Liver (tissue), 3 donors: ENCODE measurements at regions not wholly inside any gene's neighbourhood (a gene's known extent, or its start where the extent isn't known, plus 50 kb on each side); places are given as distances from the start of the nearest gene placed in this dataset.

Experiments used
- ATF3 ChIP-seq: IDR thresholded peaks from 2 replicates; pipeline ENCODE4 v1.6.1; 2016; ENCODE audit warnings: antibody characterized with exemption
- CTCF ChIP-seq: fragments of 150-350 bp; IDR thresholded peaks from 2 replicates; pipeline ENCODE4 v1.5.1; 2017; ENCODE audit warnings: improper control_type of control experiment, low read depth, low read length; ENCODE audit not compliant: missing input control
- EGR1 ChIP-seq, 2 donors: IDR thresholded peaks; 2 replicates each; pipeline ENCODE4 v1.6.1; 2016 to 2018; ENCODE audit warnings: antibody characterized with exemption in 2 of 2, low read depth in 2 of 2
- FOXA1 ChIP-seq: IDR thresholded peaks from 2 replicates; pipeline ENCODE4 v1.6.1; 2016; ENCODE audit warnings: antibody characterized with exemption
- HNF4G ChIP-seq: IDR thresholded peaks from 2 replicates; pipeline ENCODE4 v1.6.1; 2016; ENCODE audit warnings: antibody characterized with exemption
- MAX ChIP-seq: IDR thresholded peaks from 2 replicates; pipeline ENCODE4 v1.6.1; 2016; ENCODE audit warnings: antibody characterized with exemption
- RAD21 ChIP-seq, 2 donors: IDR thresholded peaks; 2 replicates each; pipeline ENCODE4 v1.6.1; 2016; ENCODE audit warnings: antibody characterized with exemption in 2 of 2, mild to moderate bottlenecking in 2 of 2
- REST ChIP-seq: IDR thresholded peaks from 2 replicates; pipeline ENCODE4 v1.6.1; 2016; ENCODE audit warnings: antibody characterized with exemption, mild to moderate bottlenecking
- RXRA ChIP-seq, 2 donors: IDR thresholded peaks; 2 replicates each; pipeline ENCODE4 v1.6.1; 2017 to 2018; ENCODE audit warnings: antibody characterized with exemption in 2 of 2, mild to moderate bottlenecking in 1 of 2
- SP1 ChIP-seq: IDR thresholded peaks from 2 replicates; pipeline ENCODE4 v1.6.1; 2018; ENCODE audit warnings: antibody characterized with exemption, mild to moderate bottlenecking
- TAF1 ChIP-seq: conservative IDR thresholded peaks from 2 replicates; pipeline ENCODE4 v1.6.1; 2016; ENCODE audit warnings: antibody characterized with exemption, mild to moderate bottlenecking
- YY1 ChIP-seq: IDR thresholded peaks from 2 replicates; pipeline ENCODE4 v1.6.1; 2016; ENCODE audit warnings: antibody characterized with exemption, mild to moderate bottlenecking
- ZBTB33 ChIP-seq: IDR thresholded peaks from 2 replicates; pipeline ENCODE4 v1.6.1; 2016; ENCODE audit warnings: antibody characterized with exemption
- donor health status: healthy.
- donor health status: healthy.

- TF ChIP-seq CTCF (no peak), HNF4G (no peak), ATF3 (no peak), RAD21 (IDR thresholded peaks at IDR 0.05) (no peak), ZBTB33 (no peak), RXRA (IDR thresholded peaks at IDR 0.05) (no peak), FOXA1 (no peak), YY1 (no peak), MAX (no peak), EGR1 (IDR thresholded peaks at IDR 0.05; ENCODE audit: low read depth in 2 of 2) (no peak), TAF1 (no peak), SP1 (no peak), REST (no peak)
These were observed 84.8 kb downstream of the SNX5 start for GRCh38 chr20:17883592-17884306.
